ENCODE measurements at regions not wholly inside any gene's neighbourhood (a gene's known extent, or its start where the extent isn't known, plus 50 kb on each side); places are given as distances from the start of the nearest gene placed in this dataset.
"Not testable (repeated sequence)": the region's sequence is repeated elsewhere in the genome, so short reads cannot be mapped to it uniquely, and the experiment has no call there.

DNA sequence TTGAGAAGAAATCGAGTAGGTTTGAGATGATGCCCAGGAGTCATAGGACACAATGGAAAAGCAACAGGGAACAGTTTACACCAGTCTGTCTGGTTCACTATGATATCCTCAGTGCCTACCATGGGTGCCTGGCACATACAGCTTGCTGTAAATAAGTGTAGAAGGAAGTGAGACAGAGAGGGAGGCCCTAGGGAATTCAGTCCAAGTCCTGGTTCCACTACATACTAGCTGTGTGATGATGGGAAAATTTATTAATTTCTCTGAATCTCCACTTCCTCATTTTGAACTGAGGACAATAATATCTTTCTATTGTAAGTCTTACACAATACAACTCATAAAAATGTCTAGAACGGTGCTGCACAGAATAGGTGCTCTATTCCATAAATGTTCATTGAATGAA, 53.3 kb upstream of the LYRM9 start:
- no peaks in the 10 kb centered on the region for H3K36me3 Mint-ChIP-seq
- Histone ChIP-seq H3K9me3 (ENCODE audit: low read depth) (no peaks in the 10 kb centered on the region), H2AFZ (replicated peaks) (no peak overlapping the region), H3K79me2 (ENCODE audit: low read depth) (no peaks in the 10 kb centered on the region), H3K27ac (no peak overlapping the region), H3K36me3 (no peaks in the 10 kb centered on the region), H3F3A (ENCODE audit: low read depth) (no peaks in the 10 kb centered on the region), H3K9ac (no peak overlapping the region), H4K20me1 (ENCODE audit: low read depth) (no peaks in the 10 kb centered on the region), H3K4me1 (peaks cover 10% of the 10 kb centered on the region), H3K4me2 (no peak overlapping the region), H3K27me3 (no peaks in the 10 kb centered on the region), H3K4me3 (no peak overlapping the region)
- H3K4me3 Mint-ChIP-seq = no peak overlapping the region
- TF ChIP-seq EZH2phosphoT487 (IDR thresholded peaks at IDR 0.05) = no peak
- TF ChIP-seq EZH2 (IDR thresholded peaks at IDR 0.05) = no peak
- H3K27ac Mint-ChIP-seq = no peak overlapping the region
- no peak for DNase-seq (ENCODE audit: low spot score)
- peaks cover 9% of the 10 kb centered on the region for H3K4me1 Mint-ChIP-seq
- H3K27me3 Mint-ChIP-seq (ENCODE audit: insufficient read depth, low read depth) = peaks cover 9% of the 10 kb centered on the region
- H3K9me3 Mint-ChIP-seq = no peaks in the 10 kb centered on the region

DNA sequence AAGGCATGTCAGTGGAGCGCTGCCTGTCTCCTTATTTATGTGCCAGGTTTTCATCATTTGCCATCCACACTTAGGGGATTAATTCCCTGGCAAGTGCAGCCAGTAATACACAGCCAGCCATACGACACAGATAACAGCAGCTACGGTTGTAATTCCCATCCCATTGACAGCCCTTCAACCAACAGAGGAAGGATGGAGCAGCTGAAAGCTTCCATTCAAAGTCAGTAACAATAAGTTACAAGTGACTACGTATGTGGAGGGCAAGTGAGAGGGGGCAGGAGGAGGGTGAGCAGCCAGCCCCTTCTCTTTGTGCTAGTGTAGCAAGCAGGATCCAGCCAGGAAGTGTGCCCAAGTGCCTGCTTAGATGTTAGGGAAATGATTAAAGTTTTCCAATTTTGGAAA, 53.8 kb upstream of the LYRM9 start:
- no peaks in the 10 kb centered on the region for H3K27me3 ChIP-seq
- no peak overlapping the region for H3K9ac ChIP-seq
- Mint-ChIP-seq H3K4me3 (no peak overlapping the region), H3K9me3 (no peaks in the 10 kb centered on the region), H3K27me3 (ENCODE audit: insufficient read depth, low read depth) (peaks cover 9% of the 10 kb centered on the region), H3K36me3 (no peaks in the 10 kb centered on the region), H3K27ac (no peak overlapping the region), H3K4me1 (peaks cover 11% of the 10 kb centered on the region)
- no peaks in the 10 kb centered on the region for H3K79me2 ChIP-seq (ENCODE audit: low read depth)
- H3K4me2 ChIP-seq = no peak overlapping the region
- H3K9me3 ChIP-seq (ENCODE audit: low read depth) = no peaks in the 10 kb centered on the region
- no peak overlapping the region for H3K4me3 ChIP-seq
- peaks cover 10% of the 10 kb centered on the region for H3K4me1 ChIP-seq
- H3F3A ChIP-seq (ENCODE audit: low read depth) = no peaks in the 10 kb centered on the region
- DNase-seq (ENCODE audit: low spot score) = peak; percentile 52
- H3K36me3 ChIP-seq = no peaks in the 10 kb centered on the region
- H4K20me1 ChIP-seq (ENCODE audit: low read depth) = no peaks in the 10 kb centered on the region
- H3K27ac ChIP-seq = no peak overlapping the region
- TF ChIP-seq, protein P1, sequence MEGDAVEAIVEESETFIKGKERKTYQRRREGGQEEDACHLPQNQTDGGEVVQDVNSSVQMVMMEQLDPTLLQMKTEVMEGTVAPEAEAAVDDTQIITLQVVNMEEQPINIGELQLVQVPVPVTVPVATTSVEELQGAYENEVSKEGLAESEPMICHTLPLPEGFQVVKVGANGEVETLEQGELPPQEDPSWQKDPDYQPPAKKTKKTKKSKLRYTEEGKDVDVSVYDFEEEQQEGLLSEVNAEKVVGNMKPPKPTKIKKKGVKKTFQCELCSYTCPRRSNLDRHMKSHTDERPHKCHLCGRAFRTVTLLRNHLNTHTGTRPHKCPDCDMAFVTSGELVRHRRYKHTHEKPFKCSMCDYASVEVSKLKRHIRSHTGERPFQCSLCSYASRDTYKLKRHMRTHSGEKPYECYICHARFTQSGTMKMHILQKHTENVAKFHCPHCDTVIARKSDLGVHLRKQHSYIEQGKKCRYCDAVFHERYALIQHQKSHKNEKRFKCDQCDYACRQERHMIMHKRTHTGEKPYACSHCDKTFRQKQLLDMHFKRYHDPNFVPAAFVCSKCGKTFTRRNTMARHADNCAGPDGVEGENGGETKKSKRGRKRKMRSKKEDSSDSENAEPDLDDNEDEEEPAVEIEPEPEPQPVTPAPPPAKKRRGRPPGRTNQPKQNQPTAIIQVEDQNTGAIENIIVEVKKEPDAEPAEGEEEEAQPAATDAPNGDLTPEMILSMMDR (IDR thresholded peaks at IDR 0.05) = no peak
- TF ChIP-seq EZH2 (IDR thresholded peaks at IDR 0.05) = no peak
- TF ChIP-seq EZH2phosphoT487 (IDR thresholded peaks at IDR 0.05) = no peak
- H2AFZ ChIP-seq (replicated peaks) = no peak overlapping the region

DNA sequence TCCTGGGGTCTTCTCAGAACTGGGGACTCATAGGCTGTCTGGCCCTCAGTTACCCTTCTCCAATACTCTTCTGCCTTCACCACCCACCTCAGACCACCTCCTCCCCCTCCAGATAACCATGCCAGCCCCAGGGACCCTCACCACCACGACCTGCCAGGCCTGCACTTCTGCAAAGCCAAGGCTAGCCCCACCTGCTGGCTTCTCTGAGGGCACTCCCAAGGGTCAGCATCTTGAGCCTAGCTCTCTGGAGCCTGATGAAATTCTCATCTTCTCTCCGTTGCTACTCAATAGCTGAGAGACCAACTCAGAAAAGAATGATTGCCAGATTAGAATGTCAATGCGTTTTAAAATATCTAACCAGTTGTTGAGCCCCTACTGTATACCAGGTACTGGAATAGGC, 56.1 kb upstream of the LYRM9 start:
- Histone ChIP-seq H3K9ac (no peak overlapping the region), H3K4me1 (peaks cover 10% of the 10 kb centered on the region), H3F3A (ENCODE audit: low read depth) (no peaks in the 10 kb centered on the region), H3K4me3 (no peak overlapping the region), H3K36me3 (no peaks in the 10 kb centered on the region), H2AFZ (replicated peaks) (no peak overlapping the region), H3K4me2 (no peak overlapping the region), H3K9me3 (ENCODE audit: low read depth) (no peaks in the 10 kb centered on the region), H4K20me1 (ENCODE audit: low read depth) (no peaks in the 10 kb centered on the region), H3K79me2 (ENCODE audit: low read depth) (no peaks in the 10 kb centered on the region), H3K27me3 (no peaks in the 10 kb centered on the region), H3K27ac (no peak overlapping the region)
- H3K27me3 Mint-ChIP-seq (ENCODE audit: insufficient read depth, low read depth) = peaks cover 9% of the 10 kb centered on the region
- H3K9me3 Mint-ChIP-seq = no peaks in the 10 kb centered on the region
- DNase-seq (ENCODE audit: low spot score) = no peak
- no peak overlapping the region for H3K27ac Mint-ChIP-seq
- no peak for TF ChIP-seq EZH2 (IDR thresholded peaks at IDR 0.05)
- TF ChIP-seq EZH2phosphoT487 (IDR thresholded peaks at IDR 0.05) = no peak
- TF ChIP-seq, protein P1 (IDR thresholded peaks at IDR 0.05) = no peak
- no peaks in the 10 kb centered on the region for H3K36me3 Mint-ChIP-seq
- H3K4me1 Mint-ChIP-seq = peaks cover 12% of the 10 kb centered on the region
- H3K4me3 Mint-ChIP-seq = no peak overlapping the region

DNA sequence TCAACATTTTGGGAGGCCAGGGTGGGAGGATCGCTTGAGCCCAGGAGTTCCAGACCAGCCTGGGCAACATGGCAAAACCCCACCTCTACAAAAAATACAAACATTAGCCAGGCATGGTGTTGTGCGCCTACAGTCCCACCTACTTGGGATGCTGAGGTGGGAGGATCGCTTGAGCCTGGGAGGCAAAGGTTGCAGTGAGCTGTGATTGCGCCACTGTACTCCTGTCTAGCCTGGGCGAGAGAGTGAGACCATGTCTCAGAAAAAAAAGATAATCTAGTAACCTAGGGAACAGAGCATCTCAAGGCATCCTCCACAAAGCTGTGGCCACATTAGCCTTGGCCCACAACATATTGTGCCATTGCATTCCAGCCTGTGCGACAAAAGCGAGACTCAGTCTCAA, 57.1 kb upstream of the LYRM9 start:
- H3K4me3 Mint-ChIP-seq; H3F3A ChIP-seq (ENCODE audit: low read depth); H3K36me3 ChIP-seq; H3K9ac ChIP-seq; H3K9me3 Mint-ChIP-seq; H3K4me3 ChIP-seq; H3K79me2 ChIP-seq (ENCODE audit: low read depth); H3K9me3 ChIP-seq (ENCODE audit: low read depth); H3K27ac Mint-ChIP-seq; H4K20me1 ChIP-seq (ENCODE audit: low read depth); H3K36me3 Mint-ChIP-seq; H3K27ac ChIP-seq; H2AFZ ChIP-seq (replicated peaks); H3K27me3 ChIP-seq; DNase-seq (ENCODE audit: low spot score); H3K4me2 ChIP-seq: not testable (repeated sequence)
- peaks cover 21% of the 10 kb centered on the region for H3K4me1 Mint-ChIP-seq
- peaks cover 11% of the 10 kb centered on the region for H3K27me3 Mint-ChIP-seq (ENCODE audit: insufficient read depth, low read depth)
- peaks cover 12% of the 10 kb centered on the region for H3K4me1 ChIP-seq
